Kidney epithelial cell (primary cell): ENCODE measurements at regions not wholly inside any gene's neighbourhood (a gene's known extent, or its start where the extent isn't known, plus 50 kb on each side); places are given as distances from the start of the nearest gene placed in this dataset.

ENCODE experiments used
- DNase-seq: peaks from one replicate; pipeline ENCODE4 v3.0.0-alpha.2; 2010; ENCODE audit warnings: low read depth
- H3K27me3 ChIP-seq: 2 replicates; pipeline ENCODE4 v1.6.0; 2011; ENCODE audit warnings: low read length; ENCODE audit not compliant: control insufficient read depth, insufficient read depth
- H3K36me3 ChIP-seq: 2 replicates; pipeline ENCODE4 v1.5.1; 2011; ENCODE audit warnings: low read length; ENCODE audit not compliant: control insufficient read depth, insufficient read depth
- H3K4me3 ChIP-seq: 2 replicates; pipeline ENCODE4 v1.5.1; 2011; ENCODE audit warnings: low read depth, mild to moderate bottlenecking, control low read depth, low read length
- TF ChIP-seq, protein P1 (sequence below): IDR thresholded peaks from 2 replicates; pipeline ENCODE4 v1.5.1; 2011; ENCODE audit warnings: mild to moderate bottlenecking, moderate library complexity, low read length, control low read depth, inconsistent platforms; ENCODE audit not compliant: insufficient read depth, poor library complexity, severe bottlenecking

DNA sequence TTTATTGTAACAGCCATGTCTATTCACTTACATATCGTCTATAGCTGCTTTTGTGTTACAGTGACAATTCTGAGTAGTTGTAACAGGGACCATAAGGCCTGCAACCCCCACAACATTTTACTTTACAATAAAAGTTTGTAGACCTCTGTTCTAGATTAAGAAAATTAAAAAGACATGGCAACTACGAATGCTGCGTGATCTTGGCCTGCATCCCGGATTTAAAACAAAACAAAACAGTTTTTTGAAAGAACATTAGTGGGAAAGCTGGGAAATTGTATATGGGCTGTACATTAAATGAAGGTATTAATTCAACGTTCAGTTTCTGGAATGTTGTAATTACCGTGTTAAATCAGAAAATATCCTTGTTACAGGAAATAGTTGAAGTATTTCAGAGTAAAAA lies 64.1 kb downstream of the RMI2 start:
- TF ChIP-seq, protein P1, sequence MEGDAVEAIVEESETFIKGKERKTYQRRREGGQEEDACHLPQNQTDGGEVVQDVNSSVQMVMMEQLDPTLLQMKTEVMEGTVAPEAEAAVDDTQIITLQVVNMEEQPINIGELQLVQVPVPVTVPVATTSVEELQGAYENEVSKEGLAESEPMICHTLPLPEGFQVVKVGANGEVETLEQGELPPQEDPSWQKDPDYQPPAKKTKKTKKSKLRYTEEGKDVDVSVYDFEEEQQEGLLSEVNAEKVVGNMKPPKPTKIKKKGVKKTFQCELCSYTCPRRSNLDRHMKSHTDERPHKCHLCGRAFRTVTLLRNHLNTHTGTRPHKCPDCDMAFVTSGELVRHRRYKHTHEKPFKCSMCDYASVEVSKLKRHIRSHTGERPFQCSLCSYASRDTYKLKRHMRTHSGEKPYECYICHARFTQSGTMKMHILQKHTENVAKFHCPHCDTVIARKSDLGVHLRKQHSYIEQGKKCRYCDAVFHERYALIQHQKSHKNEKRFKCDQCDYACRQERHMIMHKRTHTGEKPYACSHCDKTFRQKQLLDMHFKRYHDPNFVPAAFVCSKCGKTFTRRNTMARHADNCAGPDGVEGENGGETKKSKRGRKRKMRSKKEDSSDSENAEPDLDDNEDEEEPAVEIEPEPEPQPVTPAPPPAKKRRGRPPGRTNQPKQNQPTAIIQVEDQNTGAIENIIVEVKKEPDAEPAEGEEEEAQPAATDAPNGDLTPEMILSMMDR = no peak
- no peak overlapping the region for H3K4me3 ChIP-seq
- H3K27me3 ChIP-seq = peaks cover 8% of the 10 kb centered on the region
- no peaks in the 10 kb centered on the region for H3K36me3 ChIP-seq
- DNase-seq = no peak

DNA sequence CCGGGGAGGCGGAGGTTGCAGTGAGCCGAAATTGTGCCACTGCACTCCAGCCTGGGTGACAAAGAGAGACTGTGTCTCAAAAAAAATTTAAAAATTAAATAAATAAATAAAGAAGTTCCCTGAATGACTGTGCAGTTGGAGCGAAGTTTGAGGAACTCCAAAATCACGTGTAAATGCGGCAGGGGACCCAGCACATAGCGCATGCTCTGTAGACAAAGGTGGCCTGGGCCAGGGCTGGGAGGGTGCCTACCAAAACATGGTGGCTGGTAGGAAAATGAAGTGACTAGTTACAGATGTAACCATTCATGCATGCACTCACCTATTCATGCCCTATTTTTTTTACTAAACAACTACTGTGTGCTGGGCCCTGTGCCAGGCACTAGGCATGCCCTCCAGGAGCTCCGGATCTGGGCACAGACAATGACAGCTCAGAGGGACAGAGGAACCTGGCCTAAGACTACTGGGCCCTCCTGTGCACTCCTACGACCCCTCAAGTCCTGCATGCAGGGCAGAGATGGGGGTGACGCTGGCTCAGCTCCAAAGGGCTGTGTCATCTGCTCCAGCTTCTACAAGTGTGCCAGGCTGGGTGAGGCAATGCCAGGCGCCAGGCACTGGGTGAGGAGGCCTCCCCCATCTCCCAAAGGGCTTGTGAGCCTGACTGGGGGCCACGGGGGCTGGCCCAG lies 65.3 kb downstream of the RMI2 start:
- Histone ChIP-seq H3K4me3 (no peak overlapping the region), H3K27me3 (peaks cover 3% of the 10 kb centered on the region), H3K36me3 (no peaks in the 10 kb centered on the region)
- no peak for DNase-seq
- TF ChIP-seq, protein P1 = no peak

DNA sequence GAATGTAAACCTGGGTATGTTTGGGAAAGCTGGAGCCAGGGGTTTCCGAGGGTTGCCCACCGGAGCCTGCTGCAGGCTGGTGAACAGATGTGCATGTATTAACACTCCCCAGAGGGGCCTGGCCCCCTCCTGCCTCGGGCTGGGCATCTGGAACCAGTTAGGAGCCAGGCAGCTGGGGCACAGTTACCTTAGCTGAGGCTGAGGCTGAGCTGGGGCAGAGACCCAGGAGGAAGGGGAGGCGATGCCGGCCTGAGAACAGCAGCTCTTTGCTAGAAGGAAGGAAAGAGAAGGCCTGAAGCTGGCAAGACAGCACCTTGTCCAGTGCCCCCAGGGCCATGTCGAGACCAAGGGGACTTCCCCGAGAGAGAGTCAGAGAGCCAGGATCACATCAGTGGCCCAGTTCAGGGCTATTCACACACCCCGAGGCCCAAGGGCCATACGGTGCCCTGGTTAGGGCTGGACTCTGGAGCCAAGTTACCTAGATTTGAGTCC lies 65.8 kb downstream of the RMI2 start:
- H3K36me3 ChIP-seq = no peaks in the 10 kb centered on the region
- no peak for DNase-seq
- H3K27me3 ChIP-seq = peaks cover 3% of the 10 kb centered on the region
- H3K4me3 ChIP-seq = no peak overlapping the region
- TF ChIP-seq, protein P1 = no peak

DNA sequence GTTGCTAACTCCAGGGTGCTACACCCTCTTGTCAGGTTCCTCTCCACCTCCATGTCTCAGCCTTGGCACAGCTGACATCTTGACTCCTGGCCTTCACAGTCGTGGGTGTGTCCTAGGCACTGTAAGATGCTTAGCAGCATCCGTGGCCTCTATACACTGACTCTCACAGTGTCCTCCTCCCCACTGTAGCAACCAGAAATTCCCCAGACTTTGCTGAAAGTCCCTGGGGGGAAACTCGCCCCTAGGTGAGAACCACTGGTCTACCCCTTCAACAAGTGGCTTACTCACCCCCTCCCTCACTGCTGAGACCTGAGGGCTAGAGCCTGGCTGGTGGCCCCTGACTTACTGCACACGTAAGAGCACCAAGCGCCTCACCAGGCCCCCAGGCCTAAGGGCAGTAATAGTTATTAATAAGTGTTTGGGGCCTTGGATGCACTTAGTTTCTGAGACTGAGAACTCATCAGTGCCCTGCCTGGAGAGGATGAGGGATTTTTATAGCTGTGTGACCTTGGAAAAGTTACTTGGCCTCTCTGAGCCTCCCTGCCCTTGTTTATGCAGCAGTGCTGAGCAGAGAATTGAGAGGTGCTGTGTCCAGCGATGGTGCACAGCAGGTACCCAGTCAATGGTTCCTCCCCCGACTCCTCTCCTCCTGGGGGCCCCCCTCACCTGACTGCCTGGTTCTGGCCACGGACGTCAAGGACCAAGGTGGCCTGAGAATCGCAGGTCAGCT lies 67.1 kb downstream of the RMI2 start:
- Histone ChIP-seq H3K4me3 (no peak overlapping the region), H3K27me3 (peaks cover 3% of the 10 kb centered on the region), H3K36me3 (no peaks in the 10 kb centered on the region)
- no peak for DNase-seq
- TF ChIP-seq, protein P1 = no peak

DNA sequence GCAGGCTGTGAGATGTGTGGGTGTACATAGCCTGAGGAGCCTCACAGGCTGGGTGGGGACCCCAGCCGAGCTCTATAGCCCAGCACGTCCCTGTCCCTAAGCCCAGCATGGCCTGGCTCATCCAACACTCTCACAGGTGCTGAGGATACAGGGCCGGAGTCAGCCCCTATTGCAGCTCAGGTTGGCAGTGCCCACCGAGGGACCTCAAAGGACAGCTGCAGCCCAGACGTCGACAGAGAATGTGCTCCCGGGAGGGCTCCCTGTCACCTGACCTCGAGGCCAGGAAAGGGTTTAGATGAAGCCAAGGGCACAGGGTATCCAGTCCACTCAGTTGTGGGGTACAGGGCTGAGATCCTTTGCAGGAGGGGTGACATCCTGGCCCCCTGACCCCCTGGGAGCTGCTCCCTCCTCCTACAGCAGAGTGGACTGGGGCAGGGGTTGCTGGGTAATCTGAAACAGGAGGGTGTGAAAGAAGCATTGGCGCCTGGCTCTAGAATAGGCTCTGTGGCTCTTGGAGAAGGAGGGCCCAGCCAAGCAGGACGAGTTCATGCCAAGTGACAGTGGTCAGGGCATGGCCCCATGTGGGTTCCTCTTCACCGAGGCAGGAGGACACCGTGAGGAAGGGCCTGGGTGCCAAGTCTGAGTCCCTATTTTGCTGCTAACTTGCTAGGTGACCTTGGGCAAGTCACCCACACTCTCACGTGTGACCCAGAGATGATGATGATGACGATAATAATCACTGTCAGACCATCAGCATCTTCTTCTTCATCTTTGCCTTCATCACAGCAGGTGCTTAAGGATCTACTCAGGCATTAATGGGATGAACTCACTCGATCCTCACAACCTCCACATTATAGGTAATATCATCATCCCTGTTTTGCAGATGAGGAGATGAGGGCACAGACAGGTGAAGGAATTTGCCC lies 68.0 kb downstream of the RMI2 start:
- DNase-seq = no peak
- Histone ChIP-seq H3K4me3 (no peak overlapping the region), H3K36me3 (no peaks in the 10 kb centered on the region), H3K27me3 (peaks cover 3% of the 10 kb centered on the region)
- TF ChIP-seq, protein P1 = no peak
